GM18870 (cell line): ENCODE measurements at regions not wholly inside any gene's neighbourhood (a gene's known extent, or its start where the extent isn't known, plus 50 kb on each side); places are given as distances from the start of the nearest gene placed in this dataset.

ENCODE experiments used
- ATAC-seq: cut with Tn5 transposase; IDR thresholded peaks from one replicate; pipeline ENCODE4 v1.9.1; 2021; ENCODE audit warnings: moderate library complexity; ENCODE audit not compliant: unreplicated experiment

DNA sequence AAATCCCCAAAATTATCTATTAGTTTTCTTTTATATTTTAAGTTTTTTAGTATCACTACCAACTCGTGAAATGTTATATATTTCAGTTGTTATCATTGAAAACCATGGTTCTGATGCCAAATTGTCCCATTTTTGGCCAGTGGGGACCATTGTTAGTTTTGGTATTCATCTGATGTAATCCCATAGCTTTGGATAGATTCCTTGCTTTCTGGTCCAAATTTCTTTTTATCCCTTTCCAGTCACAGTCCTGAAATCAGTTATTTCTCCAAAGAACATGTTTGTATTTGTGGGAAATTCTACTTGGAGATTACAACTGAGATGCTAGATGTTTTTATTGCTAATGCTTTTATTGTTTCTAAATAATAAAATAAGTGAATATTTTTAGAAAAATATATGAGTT lies 976.8 kb upstream of the CRIM1 start:
- ATAC-seq: no peak

DNA sequence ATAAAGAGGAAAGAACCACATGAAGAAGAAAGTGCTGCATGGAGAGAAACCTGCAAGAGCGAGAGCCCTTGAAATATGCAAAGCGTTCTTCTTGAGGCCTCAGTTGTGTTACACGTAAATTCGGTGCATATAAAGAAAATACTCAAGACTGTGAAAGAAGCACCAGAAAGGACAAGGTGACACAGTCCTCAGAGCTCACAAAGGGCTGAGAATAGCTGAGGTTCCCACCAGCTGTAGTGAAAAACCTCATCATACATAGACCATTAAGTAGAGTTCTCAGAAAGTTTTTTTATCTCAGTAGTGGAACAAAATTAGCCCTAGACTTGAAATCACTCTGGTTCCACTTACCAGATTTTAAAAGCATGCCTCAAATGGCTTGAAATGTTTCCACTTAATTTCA lies 980.7 kb upstream of the CRIM1 start:
- ATAC-seq: no peak

DNA sequence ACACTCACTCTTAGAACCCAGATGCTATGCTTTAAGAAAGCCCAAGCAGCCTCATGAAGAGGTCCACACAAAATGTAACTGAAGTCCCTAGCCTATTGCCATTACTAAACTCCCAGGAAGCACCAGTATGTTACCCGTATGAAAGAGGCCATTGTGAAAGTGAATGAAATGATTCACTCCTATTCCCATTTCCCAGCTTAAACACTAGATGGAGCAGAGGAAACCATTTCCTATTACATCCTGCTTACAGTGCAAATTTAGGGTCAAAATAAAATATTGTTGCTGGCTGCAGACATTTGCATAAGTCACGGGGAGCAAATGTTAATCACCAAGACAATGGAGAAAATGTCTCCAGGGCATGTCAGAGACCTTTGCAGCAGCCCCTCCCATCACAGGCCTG lies 989.7 kb upstream of the CRIM1 start:
- ATAC-seq: no peak

DNA sequence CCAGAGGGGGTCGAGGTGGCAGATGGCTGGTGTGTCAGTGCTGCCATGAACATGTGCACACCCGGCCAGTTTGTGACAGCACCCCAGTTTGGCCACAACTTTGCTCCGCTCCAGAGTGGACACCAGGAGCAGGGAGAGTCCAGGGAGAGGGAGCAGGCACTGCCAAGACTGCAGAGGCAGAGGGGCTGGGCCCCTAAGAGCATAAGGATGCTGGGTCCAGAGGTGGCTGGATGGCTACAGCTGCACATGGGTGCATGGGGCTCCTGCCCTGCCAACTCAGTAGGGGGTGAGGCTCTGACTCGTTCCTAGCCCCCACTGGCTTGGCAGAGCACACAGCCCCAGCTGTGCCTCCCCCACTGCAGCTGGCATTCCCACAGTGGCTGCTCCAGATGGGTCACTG lies 999.2 kb upstream of the CRIM1 start:
- no peak for ATAC-seq

DNA sequence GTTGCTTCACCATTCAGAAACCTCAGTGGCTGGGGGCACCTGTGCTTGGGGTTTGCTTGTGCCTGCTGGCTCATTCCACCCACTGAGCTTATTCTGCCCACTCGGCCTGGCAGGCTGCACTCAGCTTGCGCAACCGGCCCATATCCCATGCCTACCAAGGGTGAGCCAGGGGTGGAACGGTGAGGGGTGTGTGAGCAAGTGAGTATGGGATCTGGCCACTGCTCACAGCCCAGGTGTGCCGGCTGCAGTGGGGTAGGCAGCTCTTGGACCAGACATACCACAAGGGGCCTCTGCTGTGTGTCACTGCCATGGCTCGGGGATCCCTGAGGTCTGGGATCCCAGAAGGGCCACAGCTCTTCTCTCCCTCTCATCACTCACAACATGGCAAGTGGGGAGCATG lies 1000.5 kb upstream of the CRIM1 start:
- no peak for ATAC-seq

DNA sequence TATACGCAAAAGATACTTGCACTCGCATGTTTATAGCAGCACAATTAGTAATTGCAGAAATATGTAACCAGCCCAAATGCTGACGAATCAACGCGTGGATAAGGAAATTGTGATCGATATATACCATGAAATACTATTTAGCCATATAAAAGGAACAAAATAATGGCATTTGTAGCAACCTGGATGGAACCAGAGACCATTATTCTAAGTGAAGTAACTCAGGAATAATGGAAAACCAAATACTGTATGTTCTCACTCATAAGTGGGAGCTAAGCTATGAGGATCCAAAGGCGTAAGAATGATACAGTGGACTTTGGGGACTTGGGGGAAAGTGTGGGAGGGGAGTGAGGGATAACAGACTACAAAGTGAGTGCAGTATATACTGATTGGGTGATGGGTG lies 1008.0 kb upstream of the CRIM1 start:
- ATAC-seq: no peak

DNA sequence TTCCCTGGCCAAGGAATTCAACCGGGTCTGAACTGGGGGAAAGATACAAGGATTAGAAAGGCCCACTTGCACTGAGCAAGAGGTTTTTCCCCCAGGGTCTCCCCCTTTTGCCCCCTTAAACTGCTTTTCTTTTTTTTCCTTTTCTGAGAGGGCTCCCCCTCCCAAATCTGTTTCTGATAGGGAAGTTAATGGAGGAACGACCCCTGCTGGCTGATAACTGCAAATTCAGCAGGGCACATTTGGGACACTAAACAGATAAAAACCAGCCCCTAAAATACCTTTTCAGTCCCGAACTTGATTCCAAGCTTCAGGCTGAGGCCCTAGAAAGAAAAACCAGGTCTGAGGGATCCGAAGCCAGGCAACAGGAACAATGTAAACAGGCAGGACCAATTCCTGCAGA lies 1012.4 kb upstream of the CRIM1 start:
- no peak for ATAC-seq

DNA sequence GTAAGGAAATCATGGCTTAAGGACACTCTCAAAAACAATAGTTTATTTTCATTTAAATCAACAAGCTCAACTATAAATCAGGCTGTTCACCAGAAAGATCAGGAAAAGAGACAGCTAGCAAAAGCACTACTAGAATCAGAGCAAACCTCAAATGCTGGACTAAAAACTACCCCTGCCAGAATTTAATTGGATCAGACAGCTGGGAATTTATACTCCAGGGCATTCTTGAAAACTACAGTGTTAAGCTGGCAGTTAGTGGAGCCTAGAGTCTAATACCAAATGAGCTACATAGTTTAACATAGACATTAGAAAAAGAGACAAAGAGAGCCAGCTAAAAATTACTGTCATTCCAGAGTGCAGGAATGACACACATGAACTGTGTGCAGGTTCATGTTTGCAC lies 1016.4 kb upstream of the CRIM1 start:
- ATAC-seq: no peak

DNA sequence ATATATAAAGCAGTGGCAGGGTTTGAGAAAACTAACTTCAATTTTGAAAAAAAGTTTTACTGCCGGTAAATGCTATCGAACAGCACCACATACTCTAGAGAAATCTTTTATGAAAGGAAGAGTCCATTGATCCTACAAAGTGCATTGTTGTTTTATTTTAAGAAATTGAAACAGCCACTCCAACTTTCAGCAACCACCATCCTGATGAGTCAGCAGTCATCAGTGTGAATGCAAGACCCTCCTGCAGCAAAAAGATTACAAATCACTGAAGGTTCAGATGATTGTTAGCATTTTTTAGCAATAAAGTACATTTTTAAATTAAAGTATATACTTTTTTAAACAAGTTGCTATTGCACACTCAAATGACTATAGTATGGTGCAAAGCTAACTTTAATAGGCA lies 1017.7 kb upstream of the CRIM1 start:
- no peak for ATAC-seq

DNA sequence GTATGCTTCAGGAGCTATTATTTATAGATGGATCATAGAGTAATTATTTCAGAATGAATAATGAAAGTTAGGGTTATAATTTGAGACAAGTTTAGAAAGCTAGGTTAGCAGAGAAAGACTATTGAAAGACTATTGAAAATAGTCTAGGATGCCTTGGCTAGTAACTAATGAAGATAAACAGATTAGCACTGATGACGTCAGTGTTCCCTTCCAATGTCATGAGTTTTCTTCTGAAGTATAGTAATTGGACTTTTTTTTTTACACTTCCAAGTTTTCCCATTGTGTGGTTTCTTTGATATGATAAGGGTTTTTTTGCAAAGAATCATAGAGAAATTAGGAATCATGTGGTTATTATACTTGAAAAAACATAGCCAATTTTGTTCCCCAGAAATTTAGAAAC lies 1041.5 kb upstream of the CRIM1 start:
- no peak for ATAC-seq

DNA sequence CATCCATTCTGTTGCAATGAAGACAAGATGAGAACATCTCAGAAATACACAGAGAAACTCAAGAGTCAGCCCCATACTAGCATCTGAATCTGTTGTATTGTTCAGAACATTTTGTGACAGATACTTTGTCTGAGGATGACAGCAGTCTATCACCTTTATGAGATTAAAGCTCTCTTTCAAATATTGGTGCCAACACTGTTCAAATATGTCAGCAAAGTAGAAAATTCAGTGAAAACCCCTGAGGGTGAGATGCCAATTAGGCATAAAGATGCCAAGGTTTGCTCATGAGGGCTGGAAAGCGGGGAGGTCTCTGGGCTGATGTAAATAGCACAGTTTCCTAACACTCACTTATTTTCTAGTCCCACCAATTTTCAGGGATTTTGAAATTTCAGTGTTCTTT lies 1054.2 kb upstream of the CRIM1 start:
- ATAC-seq: no peak

DNA sequence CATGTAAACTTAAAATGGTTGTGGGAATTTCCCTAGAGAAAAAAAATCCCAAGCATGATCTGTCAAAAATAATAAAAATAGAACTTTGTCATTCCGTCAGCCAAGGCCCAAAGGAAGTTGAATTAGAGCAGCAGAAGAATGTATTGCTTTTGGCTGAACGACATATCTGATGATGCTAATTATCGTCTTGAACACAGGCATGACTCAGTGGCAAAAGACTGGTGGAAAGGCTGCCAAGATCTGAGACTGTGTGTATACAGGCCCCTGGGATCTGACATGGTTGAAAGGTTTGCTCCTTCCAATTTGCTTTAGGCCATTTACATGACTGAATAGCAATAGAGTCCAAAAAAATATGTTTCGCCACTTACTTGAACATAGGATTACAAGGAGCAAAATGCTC lies 1057.1 kb upstream of the CRIM1 start:
- no peak for ATAC-seq

DNA sequence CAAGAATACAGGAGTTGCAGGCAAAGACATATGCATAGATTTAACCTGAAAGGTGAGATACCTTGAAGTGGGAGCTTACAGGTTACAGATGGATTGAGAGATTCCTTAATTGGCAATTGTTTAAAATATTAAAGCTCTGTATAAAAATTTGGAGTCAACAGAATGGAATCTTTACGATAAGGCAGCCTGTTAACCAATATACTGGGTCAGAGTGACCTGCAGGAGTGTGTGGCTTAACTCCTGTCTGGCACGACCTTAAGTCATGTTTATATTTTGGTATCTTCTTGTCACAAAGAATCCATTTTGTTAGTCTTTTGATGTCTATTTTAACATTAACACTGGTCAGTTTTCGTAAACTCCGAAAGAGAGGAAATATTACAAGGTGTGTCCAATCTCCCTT lies 1058.2 kb upstream of the CRIM1 start:
- no peak for ATAC-seq

DNA sequence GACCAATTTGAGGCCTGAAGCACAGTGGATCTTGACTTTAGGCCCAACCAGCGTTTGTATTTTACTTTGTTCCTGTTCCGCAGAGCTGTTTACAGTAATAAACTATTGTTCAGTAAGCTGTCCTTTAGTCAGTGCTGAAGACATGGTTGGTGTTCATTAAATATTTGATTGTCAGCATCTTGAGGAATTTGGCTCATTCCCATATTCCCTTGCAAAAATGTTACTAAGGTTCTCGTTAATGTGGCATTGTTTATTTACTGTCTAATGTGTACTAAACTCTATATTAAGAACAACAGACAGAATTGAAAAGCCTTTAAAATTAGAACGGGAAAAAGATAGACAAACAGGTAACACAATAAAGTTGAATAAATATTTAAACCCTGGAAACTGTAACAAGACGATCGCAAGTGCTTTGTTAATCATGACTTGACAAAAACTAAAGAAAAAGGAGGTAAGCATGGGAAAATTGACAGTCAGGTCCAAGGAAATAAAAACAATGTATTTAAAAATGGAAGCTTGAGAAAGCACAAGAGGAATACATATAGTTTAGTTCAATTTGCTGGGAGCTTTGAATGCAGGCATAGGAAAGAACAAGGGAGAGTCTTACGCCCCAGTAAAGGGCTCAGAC lies 1060.8 kb upstream of the CRIM1 start:
- ATAC-seq: no peak

DNA sequence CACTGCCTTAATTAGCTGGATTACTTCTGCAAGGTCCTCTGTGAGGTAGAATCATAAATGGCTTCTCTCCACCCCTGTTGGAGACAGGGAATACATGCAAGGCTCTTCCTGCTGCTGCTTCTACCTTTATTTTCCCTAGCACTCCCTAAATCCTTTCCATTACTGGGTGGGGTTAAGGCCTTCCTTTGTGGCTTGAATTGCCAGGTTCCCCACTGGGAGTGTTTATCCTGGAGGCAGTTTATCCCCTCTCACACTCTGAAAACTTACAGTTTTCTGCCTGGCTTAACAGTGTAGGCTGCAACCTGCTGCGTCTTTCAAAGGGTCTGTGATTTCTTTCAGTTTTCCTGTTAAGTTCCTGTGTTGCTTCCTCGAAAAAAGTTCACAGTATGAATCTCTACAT lies 1062.3 kb upstream of the CRIM1 start:
- no peak for ATAC-seq

DNA sequence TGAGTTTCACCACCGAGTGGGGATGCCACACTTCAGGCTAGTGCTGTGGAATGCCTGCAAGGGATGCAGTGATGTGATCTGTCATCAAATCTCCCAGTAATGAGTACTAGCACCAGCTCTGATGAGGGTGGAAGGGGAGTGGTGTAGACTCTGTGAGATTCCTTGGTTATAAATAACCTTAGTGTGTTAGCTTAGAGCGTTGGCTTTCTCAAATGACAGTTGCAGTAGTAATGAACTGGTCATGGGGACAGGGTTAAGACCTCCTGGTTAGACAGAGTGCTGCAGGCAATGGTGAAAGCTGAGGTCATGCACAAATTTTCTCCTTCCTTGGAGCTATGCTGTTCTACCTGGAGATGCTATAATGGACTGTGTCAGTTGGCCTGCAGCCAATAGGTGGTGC lies 1063.4 kb upstream of the CRIM1 start:
- ATAC-seq: no peak

DNA sequence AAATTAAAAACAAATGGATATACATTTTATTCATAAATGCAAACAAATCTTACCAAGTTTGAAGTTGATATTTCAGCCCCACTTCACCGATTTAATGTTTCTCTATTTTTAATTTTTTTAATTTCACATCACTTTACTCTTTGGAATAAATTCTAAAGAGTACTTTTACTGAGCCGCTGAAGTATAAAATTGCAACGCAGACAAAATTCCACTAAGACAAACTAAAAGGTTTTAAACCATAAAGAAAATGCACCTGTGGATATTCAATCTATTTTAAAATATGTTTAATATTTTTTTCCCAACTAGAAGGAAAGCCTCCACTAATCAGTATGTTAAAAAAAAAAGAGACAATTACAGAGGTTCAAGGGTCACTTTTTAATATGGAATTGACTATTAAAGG lies 1073.9 kb upstream of the CRIM1 start:
- no peak for ATAC-seq

DNA sequence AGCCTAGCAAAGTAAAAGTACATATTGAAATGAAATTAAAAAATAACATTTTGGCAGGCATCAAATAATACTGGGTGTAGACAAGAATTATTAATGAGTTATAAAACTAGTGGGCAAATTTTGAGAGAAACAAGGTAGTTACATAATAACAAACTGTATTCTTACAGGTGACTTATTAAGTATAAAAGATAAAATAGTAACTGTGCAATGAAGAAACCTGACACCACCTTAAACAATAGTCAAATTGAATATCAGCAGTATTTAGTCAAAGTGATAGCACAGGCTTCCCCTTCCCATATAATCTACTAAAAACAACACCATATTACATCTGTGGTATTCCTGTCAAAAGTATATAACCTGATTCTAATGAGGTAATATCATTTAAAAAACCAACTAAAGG lies 1099.8 kb upstream of the CRIM1 start:
- no peak for ATAC-seq

DNA sequence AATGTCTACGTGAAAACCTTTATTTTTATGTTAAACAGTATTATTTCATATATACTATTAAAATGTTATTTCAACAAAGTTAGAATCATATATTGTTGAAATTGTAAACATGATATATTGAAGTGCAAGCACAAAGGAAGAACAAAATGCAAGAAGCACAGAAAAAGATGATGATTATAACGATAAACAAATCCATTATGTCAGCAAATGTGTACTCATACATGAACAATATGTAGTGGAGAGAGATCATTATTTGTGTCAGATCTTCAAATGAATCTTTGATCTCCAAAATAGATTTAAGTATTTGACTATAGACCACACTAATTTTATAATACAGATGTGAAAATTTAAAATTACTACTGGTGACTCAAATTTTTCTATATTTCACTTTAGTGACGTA lies 1104.4 kb upstream of the CRIM1 start:
- ATAC-seq: no peak

DNA sequence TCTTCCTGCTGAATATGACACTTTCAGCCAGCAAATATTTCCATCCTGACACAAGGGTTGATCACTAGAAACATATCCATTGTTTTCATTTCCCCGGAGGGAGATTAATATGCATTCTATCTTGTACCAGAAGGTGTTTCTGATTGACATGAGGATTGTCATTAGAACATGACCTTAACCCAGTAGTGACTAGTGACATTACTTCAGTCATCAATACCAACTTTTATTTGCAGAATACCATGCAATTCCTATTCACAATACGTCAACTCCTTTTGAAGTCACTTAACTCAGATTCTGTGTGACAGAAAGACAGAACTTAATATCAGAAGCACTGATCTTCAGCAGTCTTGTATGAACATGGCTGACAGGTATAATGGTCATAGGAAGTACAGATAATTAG lies 1108.9 kb upstream of the CRIM1 start:
- no peak for ATAC-seq

DNA sequence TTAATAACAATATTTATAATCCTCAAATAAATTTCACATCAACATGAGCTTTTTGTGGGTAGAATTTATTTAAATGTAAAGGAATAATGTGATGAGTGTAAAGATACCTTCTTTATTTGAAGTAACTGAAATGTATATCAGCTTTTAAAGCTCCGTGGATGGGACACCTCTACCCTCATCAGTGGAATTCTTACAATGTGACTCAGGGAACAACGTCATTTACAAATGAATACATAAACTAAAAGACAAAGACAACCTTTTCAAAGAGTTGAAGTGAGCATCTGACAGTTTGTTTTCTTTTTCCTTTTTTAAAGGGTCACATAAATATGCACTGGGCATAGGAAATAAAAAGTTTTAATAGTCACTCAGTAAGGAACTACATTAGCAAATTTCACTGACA lies 1127.0 kb upstream of the CRIM1 start:
- ATAC-seq: no peak

DNA sequence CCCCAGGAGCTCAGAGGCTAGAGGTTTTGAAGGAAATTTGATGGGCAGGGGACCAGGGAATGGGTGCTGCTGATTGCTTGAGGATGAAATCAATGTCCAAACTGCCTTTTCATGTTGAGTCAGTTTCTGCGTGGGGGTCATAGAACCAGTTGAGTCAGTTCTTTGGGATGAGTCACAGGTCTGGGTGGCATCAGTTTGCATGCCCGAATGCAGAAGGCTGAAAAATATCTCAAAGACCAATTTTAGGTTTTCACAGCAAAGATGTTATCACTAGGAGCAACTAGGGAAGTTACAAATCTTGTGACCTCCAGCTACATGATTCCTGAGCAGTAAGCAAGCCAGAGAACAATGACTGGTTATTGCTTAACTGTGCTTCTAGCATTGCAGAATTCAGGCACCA lies 1135.1 kb upstream of the CRIM1 start:
- no peak for ATAC-seq

DNA sequence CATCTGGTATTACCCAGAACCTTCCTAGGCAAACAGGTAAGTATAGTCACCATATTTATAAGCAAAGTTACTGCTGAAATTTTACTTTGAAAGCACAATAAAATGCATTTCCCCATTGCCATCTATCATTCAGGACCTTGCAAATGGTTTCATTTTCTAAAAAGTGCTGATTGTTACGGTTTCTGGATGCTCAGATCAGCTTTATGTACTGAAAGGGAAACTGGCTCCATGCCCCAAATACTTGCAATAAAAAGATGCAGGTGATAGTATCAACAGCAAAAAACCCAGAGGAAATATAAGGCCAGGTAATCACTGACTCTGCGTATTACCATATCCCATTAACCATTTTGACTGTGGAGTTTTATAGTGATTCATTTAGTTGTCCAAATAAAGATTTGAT lies 1150.7 kb upstream of the CRIM1 start:
- no peak for ATAC-seq

DNA sequence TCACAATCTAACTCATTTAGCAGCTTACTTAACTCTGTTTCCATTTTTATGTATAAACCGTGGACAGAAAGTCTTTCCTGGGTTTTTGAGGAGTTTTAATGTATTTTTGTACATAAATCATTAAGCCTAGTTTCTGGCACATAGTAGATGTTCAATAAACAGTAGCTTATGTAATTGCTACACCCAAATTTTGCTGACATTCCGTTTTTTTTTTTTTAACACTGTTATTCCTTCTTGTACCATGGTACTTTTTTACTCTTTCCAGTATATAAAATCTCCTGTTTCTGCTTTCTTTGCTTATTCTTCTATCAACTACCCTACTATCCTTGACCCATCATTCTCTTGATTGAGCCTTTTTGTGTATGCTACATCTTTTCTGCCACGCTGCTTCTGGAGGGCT lies 1151.3 kb upstream of the CRIM1 start:
- ATAC-seq: no peak
